ENCODE measurements at regions not wholly inside any gene's neighbourhood (a gene's known extent, or its start where the extent isn't known, plus 50 kb on each side); places are given as distances from the start of the nearest gene placed in this dataset.

- DNase-seq (ENCODE audit: low read depth in 4 of 4, low spot score in 3 of 4): no peak
Observed at GRCh38 chr11:25943031-25943430, 388.9 kb upstream of the ANO3 start.

- no peak for DNase-seq (ENCODE audit: low read depth in 4 of 4, low spot score in 3 of 4)
Observed at GRCh38 chr11:25943777-25944661, 387.9 kb upstream of the ANO3 start.

GRCh38 chr11:25949918-25950317 is 382.0 kb upstream of the ANO3 start:
- DNase-seq (ENCODE audit: low read depth in 4 of 4, low spot score in 3 of 4): no peak

- no peak for DNase-seq (ENCODE audit: low read depth in 4 of 4, low spot score in 3 of 4)
Observed at GRCh38 chr11:25953006-25953405, 378.9 kb upstream of the ANO3 start.

GRCh38 chr11:25958045-25958444 is 373.9 kb upstream of the ANO3 start:
- no peak for DNase-seq (ENCODE audit: low read depth in 4 of 4, low spot score in 3 of 4)

- DNase-seq (ENCODE audit: low read depth in 4 of 4, low spot score in 3 of 4): no peak
Observed at GRCh38 chr11:25961539-25961938, 370.4 kb upstream of the ANO3 start.

GRCh38 chr11:25970726-25971508 is 361.0 kb upstream of the ANO3 start:
- no peak for DNase-seq (ENCODE audit: low read depth in 4 of 4, low spot score in 3 of 4)

GRCh38 chr11:25980091-25980490 is 351.8 kb upstream of the ANO3 start:
- DNase-seq (ENCODE audit: low read depth in 4 of 4, low spot score in 3 of 4): no peak

- peak; percentile 55 to 60 (median 58) for DNase-seq (ENCODE audit: low read depth in 4 of 4, low spot score in 3 of 4)
Observed at GRCh38 chr11:25981998-25982397, 349.9 kb upstream of the ANO3 start.

- no peak for DNase-seq (ENCODE audit: low read depth in 4 of 4, low spot score in 3 of 4)
Observed at GRCh38 chr11:25983280-25983679, 348.6 kb upstream of the ANO3 start.

GRCh38 chr11:25988178-25988577 is 343.8 kb upstream of the ANO3 start:
- no peak for DNase-seq (ENCODE audit: low read depth in 4 of 4, low spot score in 3 of 4)

- no peak for DNase-seq (ENCODE audit: low read depth in 4 of 4, low spot score in 3 of 4)
Observed at GRCh38 chr11:25990406-25990805, 341.5 kb upstream of the ANO3 start.

GRCh38 chr11:25991476-25991875 is 340.5 kb upstream of the ANO3 start:
- no peak for DNase-seq (ENCODE audit: low read depth in 4 of 4, low spot score in 3 of 4)

- no peak for DNase-seq (ENCODE audit: low read depth in 4 of 4, low spot score in 3 of 4)
Observed at GRCh38 chr11:25992294-25992693, 339.6 kb upstream of the ANO3 start.

- no peak for DNase-seq (ENCODE audit: low read depth in 4 of 4, low spot score in 3 of 4)
Observed at GRCh38 chr11:25993016-25993415, 338.9 kb upstream of the ANO3 start.

GRCh38 chr11:26011474-26011873 is 320.5 kb upstream of the ANO3 start:
- DNase-seq (ENCODE audit: low read depth in 4 of 4, low spot score in 3 of 4): no peak

- DNase-seq (ENCODE audit: low read depth in 4 of 4, low spot score in 3 of 4): no peak
Observed at GRCh38 chr11:26014456-26015115, 317.3 kb upstream of the ANO3 start.

- DNase-seq (ENCODE audit: low read depth in 4 of 4, low spot score in 3 of 4): no peak
Observed at GRCh38 chr11:26017322-26017860, 314.5 kb upstream of the ANO3 start.

- no peak for DNase-seq (ENCODE audit: low read depth in 4 of 4, low spot score in 3 of 4)
Observed at GRCh38 chr11:26017903-26018302, 314.0 kb upstream of the ANO3 start.

GRCh38 chr11:26018336-26018735 is 313.6 kb upstream of the ANO3 start:
- no peak for DNase-seq (ENCODE audit: low read depth in 4 of 4, low spot score in 3 of 4)

- no peak for DNase-seq (ENCODE audit: low read depth in 4 of 4, low spot score in 3 of 4)
Observed at GRCh38 chr11:26019386-26019785, 312.5 kb upstream of the ANO3 start.
